IPS-NIHi7 (cell line): ENCODE measurements at regions not wholly inside any gene's neighbourhood (a gene's known extent, or its start where the extent isn't known, plus 50 kb on each side); places are given as distances from the start of the nearest gene placed in this dataset.
"Not testable (repeated sequence)": the region's sequence is repeated elsewhere in the genome, so short reads cannot be mapped to it uniquely, and the experiment has no call there.

ENCODE experiments used
- DNase-seq: peaks from one replicate; pipeline ENCODE4 v3.0.0; 2012; ENCODE audit warnings: mixed read lengths; ENCODE audit errors: extremely low spot score

- no peak for DNase-seq
These were observed 132.9 kb upstream of the GRB10 start for GRCh38 chr7:50915621-50916020.

GRCh38 chr7:50914460-50914859 lies 131.8 kb upstream of the GRB10 start:
- no peak for DNase-seq

DNA sequence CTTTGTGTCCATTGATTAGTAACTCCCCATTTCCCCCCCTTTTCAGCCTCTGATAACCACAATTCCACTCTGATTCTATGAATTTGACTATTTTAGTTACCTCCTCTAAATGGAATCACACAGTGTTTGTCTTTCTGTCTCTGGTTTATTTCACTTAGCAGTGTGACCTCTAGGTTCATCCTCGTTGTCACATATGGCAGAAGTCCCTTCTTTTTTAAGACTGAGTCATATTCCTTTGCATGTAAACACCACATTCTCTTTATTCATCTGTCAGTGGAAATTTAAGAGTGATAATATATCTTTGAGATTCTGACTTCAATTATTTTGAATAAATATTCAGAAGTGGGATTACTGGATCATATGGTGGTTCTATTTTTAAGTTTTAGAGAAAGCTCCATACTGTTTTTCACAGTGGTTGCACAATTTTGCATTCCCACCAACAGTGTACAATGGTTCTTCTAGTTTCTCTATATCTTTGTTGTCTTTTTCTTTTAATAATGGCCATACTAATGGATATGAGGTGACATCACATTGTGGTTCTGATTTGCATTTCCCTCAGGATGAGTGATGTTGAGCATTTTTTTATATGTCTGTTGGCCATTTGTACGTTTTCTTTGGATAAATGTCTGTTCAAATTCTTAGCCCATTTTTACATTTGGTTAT lies 126.1 kb upstream of the GRB10 start:
- no peak for DNase-seq

GRCh38 chr7:50898604-50899477 lies 116.1 kb upstream of the GRB10 start:
- not testable (repeated sequence) for DNase-seq

DNA sequence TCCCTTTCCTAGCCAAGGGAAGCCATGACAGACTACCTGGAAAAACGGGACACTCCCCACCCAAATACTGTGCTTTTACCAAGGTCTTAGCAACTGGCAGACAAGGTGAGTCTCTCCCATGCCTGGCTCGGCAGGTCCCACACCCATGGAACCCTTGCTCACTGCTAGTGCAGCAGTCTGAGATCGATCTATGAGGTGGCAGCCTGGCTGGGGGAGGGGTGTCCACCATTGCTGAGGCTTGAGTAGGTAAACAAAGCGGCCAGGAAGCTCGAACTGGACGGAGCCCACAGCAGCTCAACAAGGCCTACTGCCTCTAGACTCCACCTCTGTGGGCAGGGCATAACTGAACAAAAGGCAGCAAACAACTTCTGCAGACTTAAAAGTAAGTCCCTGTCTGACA lies 104.4 kb upstream of the GRB10 start:
- DNase-seq = not testable (repeated sequence)

- no peak for DNase-seq
These were observed 89.7 kb upstream of the GRB10 start for GRCh38 chr7:50872437-50872836.

- DNase-seq = no peak
These were observed 86.5 kb upstream of the GRB10 start for GRCh38 chr7:50869108-50869725.

- no peak for DNase-seq
These were observed 85.9 kb upstream of the GRB10 start for GRCh38 chr7:50868426-50869100.

DNA sequence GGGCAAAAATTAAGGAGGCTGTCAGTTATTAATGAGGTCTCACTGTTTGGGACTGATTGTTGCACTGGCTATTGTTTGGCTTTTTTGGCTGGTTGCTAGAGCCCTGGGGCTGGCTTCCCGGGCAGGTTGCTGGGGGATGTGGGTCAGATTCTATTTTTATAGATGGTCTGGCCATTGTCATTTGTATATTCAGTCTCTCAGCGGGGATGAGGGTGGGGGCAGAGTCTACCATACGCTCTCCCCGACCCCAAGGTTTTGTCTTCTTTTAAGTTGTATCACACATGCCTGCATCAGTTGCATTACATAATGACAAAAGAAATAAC lies 84.3 kb upstream of the GRB10 start:
- no peak for DNase-seq

DNA sequence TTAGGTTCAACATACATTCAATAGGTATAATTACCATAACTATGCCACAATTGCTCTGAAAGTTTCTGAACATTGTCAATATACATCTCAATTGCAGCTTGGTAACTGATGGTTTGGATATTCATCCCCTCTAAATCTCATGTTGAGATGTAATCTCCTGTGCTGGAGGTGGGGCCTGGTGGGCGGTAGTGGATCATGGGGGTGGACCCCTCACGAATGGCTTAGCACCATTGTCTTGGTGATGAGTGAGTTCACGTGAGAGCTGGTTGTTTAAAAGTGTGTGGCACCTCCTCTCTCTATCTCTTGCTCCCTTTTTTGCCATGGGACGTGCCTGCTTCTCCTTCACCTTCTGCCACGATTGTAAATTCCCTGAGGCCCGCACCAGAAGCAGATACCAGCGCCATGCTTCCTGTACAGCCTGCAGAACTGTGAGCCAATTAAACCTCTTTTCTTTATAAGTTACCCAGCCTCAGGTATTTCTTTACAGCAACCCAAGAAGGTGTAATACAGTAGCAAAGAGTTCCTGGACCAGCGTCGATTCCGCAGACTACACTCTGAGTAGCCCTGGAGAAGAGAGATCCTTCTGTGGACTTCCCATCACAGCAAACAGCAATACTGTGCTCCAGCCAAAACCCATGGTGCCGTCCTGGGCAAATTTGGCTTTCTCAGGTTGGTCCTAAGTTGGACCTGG lies 83.8 kb upstream of the GRB10 start:
- DNase-seq = no peak

DNA sequence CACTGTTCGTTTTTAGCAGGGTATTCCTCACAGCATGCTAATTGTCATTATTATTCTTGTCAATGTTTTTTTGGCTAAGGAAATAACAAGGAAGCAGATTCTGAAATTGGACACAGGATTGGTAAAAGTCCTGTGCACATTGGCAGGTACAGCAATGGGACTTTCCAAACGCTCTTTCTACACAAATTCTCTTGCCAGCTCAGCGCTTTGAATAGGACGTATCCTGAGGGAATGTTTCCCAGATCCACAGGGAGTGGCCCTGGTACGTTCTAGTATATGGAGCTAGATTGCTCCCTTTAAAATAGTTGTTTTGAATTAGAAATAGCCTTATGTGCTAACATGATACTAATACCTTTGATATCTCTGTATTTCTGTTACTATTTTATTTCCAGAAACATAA lies 82.8 kb upstream of the GRB10 start:
- DNase-seq = no peak

DNA sequence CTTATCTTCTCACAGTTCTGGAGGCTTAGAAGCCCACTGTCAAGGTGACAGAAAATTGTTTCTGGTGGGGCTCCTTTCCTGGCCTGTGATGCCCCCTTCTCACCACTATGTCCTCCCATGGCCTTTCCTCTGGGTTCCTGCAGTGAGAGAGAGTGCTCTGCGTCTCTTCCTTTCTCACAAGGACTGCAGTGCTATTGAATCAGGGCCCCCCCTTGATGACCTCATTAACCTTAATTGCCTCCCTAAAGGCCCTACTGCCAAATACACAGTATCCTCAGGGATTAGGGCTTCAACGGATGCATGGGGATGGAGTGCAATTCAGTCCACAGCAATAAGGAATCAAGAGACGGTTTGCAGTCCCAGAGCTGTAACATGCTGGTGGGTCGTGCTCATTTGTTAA lies 82.0 kb upstream of the GRB10 start:
- DNase-seq = no peak

DNA sequence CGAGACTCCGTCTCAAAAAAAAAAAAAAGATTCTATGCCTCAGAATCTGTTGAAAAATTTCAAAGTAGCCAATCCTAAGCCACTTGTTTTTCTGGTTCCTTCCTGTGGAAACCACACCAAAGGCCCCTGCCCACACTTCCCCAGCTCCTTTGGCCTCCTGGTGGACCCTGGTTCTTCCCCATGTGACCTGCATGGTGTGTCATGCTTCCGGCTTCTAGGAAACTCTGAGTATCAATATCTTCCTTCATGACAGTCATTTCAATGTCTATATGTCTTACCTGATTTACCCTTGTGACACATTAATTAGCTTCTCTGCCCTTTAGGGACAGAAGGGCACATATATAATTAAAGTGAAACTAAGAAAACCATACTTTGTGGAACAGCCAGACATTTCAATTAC lies 80.4 kb upstream of the GRB10 start:
- DNase-seq = no peak

- DNase-seq = no peak
These were observed 79.6 kb upstream of the GRB10 start for GRCh38 chr7:50862302-50862701.

GRCh38 chr7:50860598-50860997 lies 77.9 kb upstream of the GRB10 start:
- DNase-seq = no peak

GRCh38 chr7:50860174-50860573 lies 77.5 kb upstream of the GRB10 start:
- no peak for DNase-seq

GRCh38 chr7:50858528-50859245 lies 76.0 kb upstream of the GRB10 start:
- no peak for DNase-seq

DNA sequence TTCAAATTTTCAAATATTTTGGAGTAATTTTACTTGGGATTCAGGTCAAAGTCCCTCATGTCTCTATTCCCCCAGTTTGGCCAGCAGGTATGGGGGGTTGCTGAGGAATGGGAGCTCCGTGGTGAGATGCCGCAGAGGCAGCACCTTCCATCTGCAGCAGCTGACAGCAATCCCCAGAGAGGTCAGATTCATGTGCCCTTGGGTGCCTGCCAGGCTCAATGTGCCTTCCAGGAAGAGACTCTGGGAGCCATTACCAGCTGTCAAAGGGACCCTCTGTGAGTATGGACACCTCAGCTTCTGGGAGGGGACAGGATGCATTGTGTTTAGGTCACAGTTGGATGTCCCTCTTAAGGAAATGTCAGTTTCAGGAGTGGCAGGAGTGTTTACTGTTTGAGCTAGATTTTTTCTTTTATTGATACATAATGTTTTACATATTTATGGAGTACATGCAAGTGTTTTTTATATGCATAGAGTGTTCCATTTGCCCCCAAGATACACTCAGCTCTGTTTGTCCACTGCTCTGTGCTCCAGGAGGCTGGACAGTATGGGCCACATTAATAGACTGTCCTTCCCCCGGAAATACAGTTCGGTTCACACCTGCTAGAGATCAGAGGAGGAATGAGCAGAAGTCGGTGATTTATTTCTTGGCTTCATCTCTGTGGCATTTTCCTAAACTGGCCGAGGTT lies 75.3 kb upstream of the GRB10 start:
- DNase-seq = no peak

GRCh38 chr7:50856806-50857205 lies 74.1 kb upstream of the GRB10 start:
- DNase-seq = no peak

GRCh38 chr7:50856231-50856630 lies 73.5 kb upstream of the GRB10 start:
- no peak for DNase-seq

DNA sequence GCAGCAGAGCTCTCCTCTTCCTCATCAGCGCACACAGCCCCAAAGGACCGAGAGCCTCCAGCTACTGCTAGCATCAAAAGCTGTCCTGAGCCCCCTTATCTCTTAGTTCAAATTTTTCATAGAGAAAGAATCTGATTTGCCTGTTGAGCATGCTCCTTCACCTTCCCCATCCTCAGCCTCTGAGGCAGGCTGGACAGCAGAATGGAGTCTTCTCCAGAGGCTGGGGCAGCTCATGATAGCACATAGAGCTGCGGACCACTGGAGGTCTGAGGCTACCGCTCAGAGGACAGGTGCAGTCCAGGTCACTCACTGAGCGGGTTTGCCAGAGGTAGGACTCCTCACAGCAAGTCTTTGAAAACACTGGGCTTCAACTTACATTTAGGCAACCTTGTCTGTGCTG lies 72.8 kb upstream of the GRB10 start:
- no peak for DNase-seq
